Activated CD8-positive, alpha-beta T cell treated with anti-CD3 and anti-CD28 coated beads for 36 hours (primary cell): ENCODE measurements at regions not wholly inside any gene's neighbourhood (a gene's known extent, or its start where the extent isn't known, plus 50 kb on each side); places are given as distances from the start of the nearest gene placed in this dataset.

Source experiments
- ATAC-seq: fragments of 200-7000 bp; cut with Tn5 transposase; one replicate; pipeline ENCODE4 v1.10.0; 2021; ENCODE audit warnings: mild to moderate bottlenecking, moderate library complexity
- CTCF ChIA-PET: fragments of 350-600 bp; sonication (Branson Sonifier 250); formaldehyde crosslinking; loops from one replicate; lab custom pipeline; 2021; ENCODE audit warnings: antibody characterized with exemption; lab: Charles Lee
- POLR2A ChIA-PET: fragments of 350-600 bp; sonication (Branson Sonifier 250); formaldehyde crosslinking; loops from one replicate; lab custom pipeline; 2021; ENCODE audit warnings: antibody characterized with exemption; lab: Charles Lee
- DNase-seq: peaks from one replicate; pipeline ENCODE4 v3.0.0-alpha.2; 2020
- H3K27ac Mint-ChIP-seq: one replicate; pipeline ENCODE4 v1.8.0; 2021; ENCODE audit warnings: mild to moderate bottlenecking, mixed read lengths
- H3K27me3 Mint-ChIP-seq: one replicate; pipeline ENCODE4 v1.8.0; 2021; ENCODE audit warnings: mixed read lengths
- H3K36me3 Mint-ChIP-seq: one replicate; pipeline ENCODE4 v1.8.0; 2021; ENCODE audit warnings: low read depth, mixed read lengths
- H3K4me1 Mint-ChIP-seq: one replicate; pipeline ENCODE4 v1.8.0; 2021; ENCODE audit warnings: low read depth, mixed read lengths
- H3K4me3 Mint-ChIP-seq: one replicate; pipeline ENCODE4 v1.8.0; 2021; ENCODE audit warnings: mild to moderate bottlenecking, moderate library complexity, mixed read lengths
- H3K9me3 Mint-ChIP-seq: one replicate; pipeline ENCODE4 v1.8.0; 2021; ENCODE audit warnings: mixed read lengths
- CTCF ChIP-seq: fragments of 200-600 bp; IDR thresholded peaks from one replicate; pipeline ENCODE4 v1.8.0; 2022; ENCODE audit warnings: antibody characterized with exemption, mild to moderate bottlenecking
- intact Hi-C: fragments of 100-400 bp; cut with micrococcal nuclease; formaldehyde crosslinking; loops from one replicate; pipeline ENCODE4 v1.10.0; 2022

- H3K4me3 Mint-ChIP-seq = no peak overlapping the region
- no peak for TF ChIP-seq CTCF
- intact Hi-C loops = no loop called here
- ATAC-seq (no peak), DNase-seq (no peak)
- H3K27ac Mint-ChIP-seq = no peak overlapping the region
- H3K36me3 Mint-ChIP-seq = no peaks in the 10 kb centered on the region
- peaks cover 14% of the 10 kb centered on the region for H3K9me3 Mint-ChIP-seq
- ChIA-PET CTCF (no interaction called here), POLR2A (no interaction called here)
- H3K4me1 Mint-ChIP-seq = no peaks in the 10 kb centered on the region
- no peaks in the 10 kb centered on the region for H3K27me3 Mint-ChIP-seq
Observed at GRCh38 chr11:21761000-21761399, 431.9 kb upstream of the ANO5 start.

DNA sequence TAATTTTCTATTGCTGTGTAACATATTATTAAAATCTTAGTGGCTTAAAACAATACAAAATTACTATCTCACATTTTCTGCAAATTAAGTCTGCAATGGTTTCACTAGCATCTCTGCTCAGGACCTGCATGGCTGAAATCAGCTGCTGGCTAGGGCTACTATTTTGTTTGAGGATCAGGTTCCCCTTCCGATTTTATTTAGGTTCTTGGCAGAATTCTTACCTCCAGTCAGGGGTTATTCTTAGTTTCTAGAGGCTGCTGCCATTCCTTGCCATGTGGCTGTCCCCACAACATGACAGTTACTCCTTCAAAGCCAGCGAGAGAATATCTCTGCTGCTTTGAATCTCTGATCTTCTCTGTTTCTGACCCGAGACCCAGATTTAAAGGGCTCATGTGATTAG, 424.5 kb upstream of the ANO5 start:
- H3K27me3 Mint-ChIP-seq = no peaks in the 10 kb centered on the region
- DNase-seq (no peak), ATAC-seq (no peak)
- ChIA-PET CTCF (no interaction called here), POLR2A (no interaction called here)
- intact Hi-C loops = no loop called here
- no peak overlapping the region for H3K27ac Mint-ChIP-seq
- H3K9me3 Mint-ChIP-seq = no peaks in the 10 kb centered on the region
- H3K36me3 Mint-ChIP-seq = no peaks in the 10 kb centered on the region
- H3K4me1 Mint-ChIP-seq = no peaks in the 10 kb centered on the region
- no peak overlapping the region for H3K4me3 Mint-ChIP-seq
- TF ChIP-seq CTCF = no peak

GRCh38 chr11:21769188-21769587, 423.7 kb upstream of the ANO5 start:
- CTCF ChIA-PET = no interaction called here
- Mint-ChIP-seq H3K4me1 (no peaks in the 10 kb centered on the region), H3K9me3 (no peaks in the 10 kb centered on the region), H3K27ac (no peak overlapping the region), H3K27me3 (no peaks in the 10 kb centered on the region), H3K36me3 (no peaks in the 10 kb centered on the region), H3K4me3 (no peak overlapping the region)
- DNase-seq = no peak
- intact Hi-C loops = no loop called here
- no peak for ATAC-seq
- TF ChIP-seq CTCF = no peak
- POLR2A ChIA-PET = no interaction called here

DNA sequence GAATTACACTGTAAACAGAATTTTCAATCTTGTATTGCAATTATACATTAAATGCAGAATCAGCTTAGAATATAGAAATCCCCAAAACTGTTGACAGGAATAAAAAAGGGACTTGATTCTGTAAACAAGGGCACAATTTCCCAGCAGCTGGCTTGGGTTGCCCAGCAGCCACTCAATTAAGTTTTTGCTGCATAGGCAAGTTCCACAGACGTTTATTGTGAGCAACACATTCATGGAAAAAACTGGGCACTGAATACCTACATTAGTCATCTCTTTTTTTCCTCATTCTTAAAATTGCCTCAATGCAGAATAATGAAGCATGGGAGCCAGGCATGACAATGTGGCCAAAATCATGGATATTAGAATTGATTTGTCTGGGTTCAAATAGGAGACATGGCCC, 421.8 kb upstream of the ANO5 start:
- no peak for TF ChIP-seq CTCF
- Mint-ChIP-seq H3K9me3 (peaks cover 2% of the 10 kb centered on the region), H3K4me1 (no peaks in the 10 kb centered on the region), H3K27me3 (no peaks in the 10 kb centered on the region), H3K27ac (no peak overlapping the region), H3K4me3 (no peak overlapping the region), H3K36me3 (no peaks in the 10 kb centered on the region)
- ATAC-seq (no peak), DNase-seq (no peak)
- intact Hi-C loops = no loop called here
- POLR2A ChIA-PET = no interaction called here
- CTCF ChIA-PET = no interaction called here

DNA sequence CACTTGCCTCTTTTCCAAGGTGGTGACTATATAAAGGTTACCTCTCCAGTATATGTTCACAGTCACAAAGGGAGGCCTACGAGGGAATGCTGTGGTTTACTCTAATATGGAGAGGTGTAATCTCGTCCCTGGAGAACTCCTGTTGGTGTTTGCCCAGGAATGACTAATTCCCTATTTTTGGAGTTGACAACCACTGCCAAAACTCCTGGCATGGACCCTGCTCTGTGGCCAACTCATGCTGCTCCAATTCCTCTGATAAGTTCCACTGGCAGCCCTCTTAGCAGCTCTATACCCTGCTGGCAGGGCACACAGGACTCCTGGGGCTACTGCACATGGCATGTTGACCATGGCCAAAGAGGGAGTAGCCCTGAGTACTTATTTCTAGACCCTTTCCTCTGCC, 418.7 kb upstream of the ANO5 start:
- peaks cover 2% of the 10 kb centered on the region for H3K9me3 Mint-ChIP-seq

More for the DNA sequence above, 418.7 kb upstream of the ANO5 start:
- no peaks in the 10 kb centered on the region for H3K36me3 Mint-ChIP-seq
- H3K27me3 Mint-ChIP-seq = no peaks in the 10 kb centered on the region
- CTCF ChIA-PET = no interaction called here
- no peak overlapping the region for H3K27ac Mint-ChIP-seq
- H3K4me1 Mint-ChIP-seq = no peaks in the 10 kb centered on the region
- intact Hi-C loops = no loop called here
- TF ChIP-seq CTCF = no peak
- H3K4me3 Mint-ChIP-seq = no peak overlapping the region
- ATAC-seq (no peak), DNase-seq (no peak)
- POLR2A ChIA-PET = no interaction called here
